ENCODE measurements at regions not wholly inside any gene's neighbourhood (a gene's known extent, or its start where the extent isn't known, plus 50 kb on each side); places are given as distances from the start of the nearest gene placed in this dataset.

- TF ChIP-seq CTCF (IDR thresholded peaks at IDR 0.05; ENCODE audit: insufficient read depth, low read depth, low read length) (no peak), EZH2 (IDR thresholded peaks at IDR 0.05; ENCODE audit: insufficient read depth, low read length) (no peak)
Observed at GRCh38 chr5:82499725-82500244, 221.6 kb upstream of the RPS23 start.
